ENCODE measurements at regions not wholly inside any gene's neighbourhood (a gene's known extent, or its start where the extent isn't known, plus 50 kb on each side); places are given as distances from the start of the nearest gene placed in this dataset.

DNA sequence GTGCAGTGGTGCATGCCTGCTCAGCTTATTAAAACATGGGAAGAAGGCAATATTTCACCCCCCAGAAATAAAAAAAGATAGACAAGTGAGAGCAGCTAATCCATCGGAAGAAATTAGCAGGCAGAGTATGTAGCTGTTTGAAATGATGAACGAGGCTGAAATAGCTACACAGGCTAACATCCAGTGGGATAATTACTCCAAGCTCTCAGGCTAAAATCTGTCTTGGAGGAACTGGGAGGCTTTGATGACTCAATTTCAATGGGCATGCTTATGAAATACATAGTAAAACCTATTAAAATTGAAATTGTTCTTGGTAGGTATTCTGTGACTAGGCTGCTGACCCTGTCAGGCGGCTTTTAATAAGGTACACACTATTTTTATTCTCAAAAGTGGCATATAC is 84.1 kb upstream of the RRP15 start:
- DNase-seq (ENCODE audit: insufficient read length, low spot score) (no peak), FAIRE-seq (no peak)
- TF ChIP-seq, protein P1, sequence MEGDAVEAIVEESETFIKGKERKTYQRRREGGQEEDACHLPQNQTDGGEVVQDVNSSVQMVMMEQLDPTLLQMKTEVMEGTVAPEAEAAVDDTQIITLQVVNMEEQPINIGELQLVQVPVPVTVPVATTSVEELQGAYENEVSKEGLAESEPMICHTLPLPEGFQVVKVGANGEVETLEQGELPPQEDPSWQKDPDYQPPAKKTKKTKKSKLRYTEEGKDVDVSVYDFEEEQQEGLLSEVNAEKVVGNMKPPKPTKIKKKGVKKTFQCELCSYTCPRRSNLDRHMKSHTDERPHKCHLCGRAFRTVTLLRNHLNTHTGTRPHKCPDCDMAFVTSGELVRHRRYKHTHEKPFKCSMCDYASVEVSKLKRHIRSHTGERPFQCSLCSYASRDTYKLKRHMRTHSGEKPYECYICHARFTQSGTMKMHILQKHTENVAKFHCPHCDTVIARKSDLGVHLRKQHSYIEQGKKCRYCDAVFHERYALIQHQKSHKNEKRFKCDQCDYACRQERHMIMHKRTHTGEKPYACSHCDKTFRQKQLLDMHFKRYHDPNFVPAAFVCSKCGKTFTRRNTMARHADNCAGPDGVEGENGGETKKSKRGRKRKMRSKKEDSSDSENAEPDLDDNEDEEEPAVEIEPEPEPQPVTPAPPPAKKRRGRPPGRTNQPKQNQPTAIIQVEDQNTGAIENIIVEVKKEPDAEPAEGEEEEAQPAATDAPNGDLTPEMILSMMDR (IDR thresholded peaks at IDR 0.05; ENCODE audit: insufficient read depth, missing control alignments): no peak

DNA sequence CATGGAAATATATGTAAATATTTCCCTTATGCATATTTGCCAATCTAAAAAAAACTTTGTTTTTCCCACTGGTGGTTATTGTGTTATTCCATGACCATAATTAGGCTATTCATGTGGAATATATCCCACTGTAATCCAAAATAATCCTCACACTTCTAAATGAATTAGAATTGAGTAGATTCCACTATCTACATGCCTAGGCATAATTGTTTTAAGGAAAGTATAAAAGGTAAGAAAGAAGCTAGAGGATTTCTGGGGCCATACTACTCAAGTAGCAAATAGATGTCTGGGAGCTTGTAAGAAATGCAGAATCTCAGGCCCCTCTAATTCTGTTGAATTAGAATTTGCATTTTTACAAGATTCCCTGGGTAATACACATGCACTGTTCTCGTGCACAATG is 83.5 kb upstream of the RRP15 start:
- DNase-seq (ENCODE audit: insufficient read length, low spot score): no peak
- FAIRE-seq: peak; percentile 16
- TF ChIP-seq, protein P1 (IDR thresholded peaks at IDR 0.05; ENCODE audit: insufficient read depth, missing control alignments): no peak

DNA sequence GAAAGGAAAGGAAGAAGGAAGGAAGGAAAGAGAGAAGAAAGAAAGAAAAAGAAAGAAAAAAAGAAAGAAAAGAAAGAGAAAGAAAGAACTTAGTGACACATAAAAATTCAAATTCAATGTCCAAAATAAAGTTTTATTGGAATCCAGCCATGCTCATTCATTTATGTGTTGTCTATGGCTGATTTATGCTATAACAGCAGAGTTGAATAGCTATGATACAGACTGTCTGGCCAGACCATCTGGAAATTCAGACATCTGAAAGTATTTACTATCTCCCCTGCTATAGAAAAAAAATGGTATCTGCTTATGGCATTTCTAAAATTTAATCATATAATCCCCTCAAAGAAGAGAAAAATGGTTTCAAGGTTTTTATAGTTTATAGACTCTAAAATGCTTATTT is 79.4 kb upstream of the RRP15 start:
- FAIRE-seq: no peak
- DNase-seq (ENCODE audit: insufficient read length, low spot score): no peak
- TF ChIP-seq, protein P1 (IDR thresholded peaks at IDR 0.05; ENCODE audit: insufficient read depth, missing control alignments): no peak

DNA sequence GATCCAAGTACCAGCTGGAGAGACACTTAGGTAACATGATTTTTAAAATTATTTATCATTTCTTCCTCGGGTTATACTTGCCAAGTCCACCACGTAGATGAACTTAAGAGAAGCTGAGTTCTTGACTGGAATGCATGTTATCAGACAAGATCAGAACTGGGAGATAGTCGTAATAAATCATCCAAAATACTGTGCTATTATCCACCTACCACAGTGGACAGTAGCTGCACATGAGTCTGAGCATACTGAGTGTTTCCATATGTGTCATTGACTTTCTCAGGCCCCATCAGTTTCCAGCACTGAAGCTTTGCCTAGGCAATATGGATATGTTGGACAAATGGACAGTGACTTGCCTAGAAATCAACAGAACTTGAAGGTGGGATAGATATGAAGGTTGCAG is 77.9 kb upstream of the RRP15 start:
- FAIRE-seq (no peak), DNase-seq (ENCODE audit: insufficient read length, low spot score) (no peak)
- TF ChIP-seq, protein P1 (IDR thresholded peaks at IDR 0.05; ENCODE audit: insufficient read depth, missing control alignments): no peak

DNA sequence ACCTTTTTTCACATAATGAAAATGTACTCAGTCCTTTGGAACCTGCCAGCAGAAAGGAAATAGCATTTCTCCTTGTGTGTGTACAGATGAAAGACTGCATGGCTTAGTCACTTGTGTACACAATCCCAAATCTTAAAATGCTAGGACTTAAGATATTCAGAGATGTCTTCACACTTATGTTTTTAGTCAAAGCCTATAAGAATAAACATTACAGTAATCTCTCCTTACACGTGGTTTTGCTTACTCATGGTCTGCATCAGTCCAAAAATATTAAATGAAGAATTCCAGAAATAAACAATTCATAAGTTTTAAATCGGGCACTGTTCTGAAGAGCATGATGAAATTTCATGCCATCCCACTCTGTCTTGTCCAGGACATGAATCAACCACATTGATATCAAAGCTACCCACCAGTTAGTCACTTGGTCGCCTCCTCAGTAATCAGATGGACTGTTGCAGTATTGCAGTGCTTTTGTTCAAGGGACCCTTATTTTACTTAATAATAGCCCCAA is 75.7 kb upstream of the RRP15 start:
- DNase-seq (ENCODE audit: insufficient read length, low spot score): no peak
- FAIRE-seq: peak; percentile 66
- TF ChIP-seq, protein P1 (IDR thresholded peaks at IDR 0.05; ENCODE audit: insufficient read depth, missing control alignments): no peak

DNA sequence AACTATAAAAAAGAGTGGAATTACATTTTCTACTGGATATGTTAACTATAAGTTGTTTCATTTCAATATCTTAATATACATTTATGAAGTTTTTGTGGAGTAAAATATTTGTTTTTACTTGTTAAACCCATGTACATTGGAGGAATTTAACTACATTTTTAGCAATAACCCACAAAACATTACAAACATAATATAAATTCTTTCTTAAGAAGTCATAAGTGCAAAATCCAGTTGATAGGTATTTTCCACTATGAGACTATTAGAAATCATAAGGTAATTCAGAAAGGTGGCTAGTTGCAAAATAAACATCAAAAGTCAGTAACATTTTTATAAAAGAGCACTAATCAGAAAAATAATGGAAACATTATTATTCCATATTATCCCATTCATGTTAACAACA is 73.9 kb upstream of the RRP15 start:
- DNase-seq (ENCODE audit: insufficient read length, low spot score) (no peak), FAIRE-seq (no peak)
- TF ChIP-seq, protein P1 (IDR thresholded peaks at IDR 0.05; ENCODE audit: insufficient read depth, missing control alignments): no peak

DNA sequence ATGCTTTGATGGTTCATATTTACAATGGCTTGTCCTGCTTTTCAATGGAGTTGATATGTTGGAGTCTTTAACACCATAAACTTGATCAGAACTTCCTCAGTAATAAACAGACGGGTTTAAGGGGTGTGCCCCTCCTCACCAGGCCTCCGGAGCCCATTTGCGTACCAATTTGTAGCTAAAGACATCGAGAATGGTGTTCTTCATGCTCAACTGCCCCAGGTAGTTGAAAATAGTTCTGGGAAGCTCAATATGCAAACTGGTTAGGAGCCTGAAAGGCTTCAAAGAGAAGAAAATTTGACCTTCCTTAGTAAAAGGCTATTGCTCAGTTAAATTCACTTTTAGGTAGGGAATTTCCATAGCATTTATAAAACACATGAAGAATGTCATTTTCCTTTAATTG is 68.1 kb upstream of the RRP15 start:
- DNase-seq (ENCODE audit: insufficient read length, low spot score) (no peak), FAIRE-seq (no peak)
- TF ChIP-seq, protein P1 (IDR thresholded peaks at IDR 0.05; ENCODE audit: insufficient read depth, missing control alignments): no peak

All from D721Med (cell line).